H1 (cell line): ENCODE measurements at regions not wholly inside any gene's neighbourhood (a gene's known extent, or its start where the extent isn't known, plus 50 kb on each side); places are given as distances from the start of the nearest gene placed in this dataset.
"Not testable (repeated sequence)": the region's sequence is repeated elsewhere in the genome, so short reads cannot be mapped to it uniquely, and the experiment has no call there.

Experiments used
- CTCF ChIA-PET: fragments of 300-600 bp; sonication (Branson Sonifier 250); formaldehyde crosslinking; loops from one replicate; lab custom pipeline; 2021; ENCODE audit not compliant: partially characterized antibody; lab: Charles Lee
- POLR2A ChIA-PET: fragments of 300-600 bp; sonication (Branson Sonifier 250); formaldehyde crosslinking; loops from one replicate; lab custom pipeline; 2021; ENCODE audit warnings: inconsistent platforms; ENCODE audit not compliant: partially characterized antibody; lab: Charles Lee
- DNase-seq, 2 experiments: peaks; one replicate each; pipeline versions ENCODE4 v3.0.0 to v3.0.0-alpha.2; 2010 to 2022; ENCODE audit warnings: low spot score in 2 of 2, low read depth in 1 of 2, mixed read lengths in 1 of 2
- FAIRE-seq: peaks from 2 replicates; lab custom pipeline; 2011; peaks lifted over from hg19 to GRCh38; lab: Jason Lieb, UNC
- H2AFZ ChIP-seq: 2 replicates; pipeline ENCODE4 v1.8.1; 2012; ENCODE audit warnings: low read length, inconsistent platforms
- H2AK5ac ChIP-seq: 2 replicates; pipeline ENCODE4 v1.6.1; 2013; ENCODE audit warnings: low read depth, low read length
- H2BK120ac ChIP-seq: replicated peaks from 2 replicates; pipeline ENCODE3; 2013; ENCODE audit warnings: low read depth, low read length, inconsistent platforms
- H2BK12ac ChIP-seq: 2 replicates; pipeline ENCODE4 v1.6.1; 2013; ENCODE audit warnings: low read depth, low read length
- H2BK15ac ChIP-seq: 2 replicates; pipeline ENCODE4 v1.6.1; 2013; ENCODE audit warnings: low read length
- H2BK20ac ChIP-seq: 2 replicates; pipeline ENCODE4 v1.6.1; 2013; ENCODE audit warnings: low read length
- H2BK5ac ChIP-seq: 2 replicates; pipeline ENCODE4 v1.6.1; 2013; ENCODE audit warnings: low read depth, low read length
- H3K14ac ChIP-seq: 2 replicates; pipeline ENCODE4 v1.6.1; 2013; ENCODE audit warnings: inconsistent platforms; ENCODE audit not compliant: insufficient read length
- H3K18ac ChIP-seq: 2 replicates; pipeline ENCODE4 v1.6.1; 2013; ENCODE audit warnings: low read length; ENCODE audit errors: extremely low read depth
- H3K23ac ChIP-seq: 2 replicates; pipeline ENCODE4 v1.6.1; 2013; ENCODE audit warnings: inconsistent platforms; ENCODE audit not compliant: insufficient read length
- H3K23me2 ChIP-seq: 2 replicates; pipeline ENCODE4 v1.6.1; 2013; ENCODE audit warnings: low read depth, low read length
- H3K27ac ChIP-seq: 2 replicates; pipeline ENCODE4 v1.6.1; 2011; ENCODE audit warnings: low read depth, low read length, inconsistent platforms
- H3K27me3 ChIP-seq, 4 experiments: replicated peaks in 1 of 4; 1 replicate in 1 of 4; 2 replicates in 3 of 4; pipeline versions ENCODE4 v1.6.1 to v1.8.1; 2011 to 2013; ENCODE audit warnings: low read length in 3 of 4, mild to moderate bottlenecking in 3 of 4, inconsistent platforms in 2 of 4, mixed read lengths in 2 of 4, moderate library complexity in 1 of 4; ENCODE audit not compliant: control insufficient read depth in 3 of 4, insufficient read depth in 3 of 4; ENCODE audit errors: extremely low read depth in 1 of 4
- H3K36me3 ChIP-seq, 4 experiments: 2 replicates each; pipeline versions ENCODE4 v1.6.1 to v1.8.1; 2011 to 2013; ENCODE audit warnings: mild to moderate bottlenecking in 4 of 4, low read length in 3 of 4, moderate library complexity in 2 of 4, control low read depth in 1 of 4, inconsistent platforms in 1 of 4; ENCODE audit not compliant: insufficient read depth in 4 of 4, control insufficient read depth in 2 of 4
- H3K4ac ChIP-seq: replicated peaks from 2 replicates; pipeline ENCODE3; 2013; ENCODE audit warnings: low read length, low read depth, mixed read lengths, inconsistent platforms; ENCODE audit not compliant: insufficient read length
- H3K4me1 ChIP-seq, 4 experiments: replicated peaks in 1 of 4; 1 replicate in 1 of 4; 2 replicates in 3 of 4; pipeline versions ENCODE4 v1.6.1 to v1.8.1; 2011 to 2013; ENCODE audit warnings: low read length in 3 of 4, inconsistent platforms in 2 of 4, mixed read lengths in 1 of 4; ENCODE audit not compliant: insufficient read depth in 4 of 4, control insufficient read depth in 3 of 4
- H3K4me2 ChIP-seq, 2 experiments: 2 replicates each; pipeline versions ENCODE4 v1.6.1 to v1.8.1; 2011 to 2013; ENCODE audit warnings: low read depth in 2 of 2, low read length in 2 of 2, control low read depth in 1 of 2, inconsistent platforms in 1 of 2, mild to moderate bottlenecking in 1 of 2; ENCODE audit not compliant: insufficient read depth in 1 of 2
- H3K4me3 ChIP-seq, 4 experiments: fragments of 200-600, 300-600 bp in 1 of 4; sonication (generic), shearing (Covaris generic), sonication (Bioruptor Twin) in 1 of 4; 2 replicates each; pipeline versions ENCODE4 v1.5.1 to v1.8.1; 2011 to 2016; ENCODE audit warnings: low read length in 4 of 4, low read depth in 3 of 4, control low read depth in 2 of 4, inconsistent platforms in 2 of 4, mild to moderate bottlenecking in 2 of 4, mixed read lengths in 1 of 4, moderate library complexity in 1 of 4; ENCODE audit not compliant: insufficient read depth in 2 of 4; ENCODE audit errors: extremely low read depth in 1 of 4
- H3K56ac ChIP-seq: replicated peaks from 2 replicates; pipeline ENCODE3; 2013; ENCODE audit warnings: low read depth, mild to moderate bottlenecking, mixed read lengths, low read length, inconsistent platforms; ENCODE audit not compliant: insufficient read length
- H3K79me1 ChIP-seq: 2 replicates; pipeline ENCODE4 v1.6.1; 2013; ENCODE audit warnings: low read depth, low read length, control low read depth
- H3K79me2 ChIP-seq, 2 experiments: 2 replicates each; pipeline versions ENCODE4 v1.6.1 to v1.8.1; 2012 to 2013; ENCODE audit warnings: low read length in 2 of 2, mild to moderate bottlenecking in 2 of 2, inconsistent platforms in 1 of 2; ENCODE audit not compliant: insufficient read depth in 2 of 2, control insufficient read depth in 1 of 2
- H3K9ac ChIP-seq, 4 experiments: replicated peaks in 1 of 4; 1 replicate in 1 of 4; 2 replicates in 3 of 4; pipeline versions ENCODE4 v1.6.1 to v1.8.1; 2011 to 2013; ENCODE audit warnings: low read depth in 3 of 4, low read length in 3 of 4, control low read depth in 2 of 4, mild to moderate bottlenecking in 2 of 4, moderate library complexity in 2 of 4, inconsistent platforms in 1 of 4; ENCODE audit errors: extremely low read depth in 1 of 4
- H3K9me3 ChIP-seq, 2 experiments: 2 replicates each; pipeline versions ENCODE4 v1.6.1 to v1.8.1; 2012 to 2013; ENCODE audit warnings: mild to moderate bottlenecking in 2 of 2, moderate library complexity in 2 of 2, control low read depth in 1 of 2, inconsistent platforms in 1 of 2, low read depth in 1 of 2, low read length in 1 of 2, mixed read lengths in 1 of 2; ENCODE audit not compliant: insufficient read depth in 2 of 2
- H4K20me1 ChIP-seq, 2 experiments: replicated peaks in 1 of 2; 2 replicates each; pipeline versions ENCODE3 to v1.8.1; 2011 to 2013; ENCODE audit warnings: inconsistent platforms in 2 of 2, low read length in 2 of 2, mild to moderate bottlenecking in 1 of 2; ENCODE audit not compliant: insufficient read depth in 2 of 2, control insufficient read depth in 1 of 2
- H4K5ac ChIP-seq: 2 replicates; pipeline ENCODE4 v1.6.1; 2013; ENCODE audit warnings: low read length, low read depth, mixed read lengths, inconsistent platforms; ENCODE audit not compliant: insufficient read length
- H4K8ac ChIP-seq: 2 replicates; pipeline ENCODE4 v1.8.0; 2013; ENCODE audit warnings: mild to moderate bottlenecking, moderate library complexity, low read length, inconsistent platforms; ENCODE audit not compliant: insufficient read depth; ENCODE audit errors: extremely low read depth
- H4K91ac ChIP-seq: replicated peaks from 2 replicates; pipeline ENCODE3; 2013; ENCODE audit warnings: low read length, mixed read lengths, inconsistent platforms; ENCODE audit not compliant: insufficient read length
- WGBS, 2 experiments: shearing (Covaris generic) in 1 of 2; methylation state at CpG; one replicate each; pipeline versions ENCODE4 v1.1.6 to v1.1.7; 2013 to 2015; ENCODE audit warnings: low lambda C conversion rate in 2 of 2, mixed read lengths in 2 of 2, inconsistent platforms in 1 of 2, low coverage in 1 of 2, missing lambda C conversion rate in 1 of 2; ENCODE audit not compliant: insufficient replicate concordance in 2 of 2, insufficient coverage in 1 of 2, insufficient read length in 1 of 2; ENCODE audit errors: extremely low coverage in 1 of 2, missing lambda C conversion rate in 1 of 2; 5-methylcytosine and 5-hydroxymethylcytosine counted together

DNA sequence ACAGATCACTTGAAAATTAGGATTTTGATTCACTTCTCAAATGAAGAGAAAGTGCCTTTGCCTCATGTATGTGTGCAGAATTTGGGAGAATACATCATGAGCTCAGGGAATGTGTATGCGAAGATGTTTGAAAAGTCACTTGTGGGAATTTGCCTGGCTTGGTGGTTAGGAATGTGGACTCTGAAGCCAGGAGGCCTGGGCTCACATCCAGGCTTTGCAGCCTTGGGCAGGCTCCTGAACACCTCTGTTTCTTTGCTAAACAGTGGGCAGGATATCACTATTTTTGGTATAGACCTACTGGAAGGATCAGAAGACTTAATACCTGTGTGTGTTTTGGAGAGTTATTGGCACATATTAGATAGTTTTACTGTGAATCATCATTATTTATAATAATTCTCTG lies 295.0 kb upstream of the PLGLB2 start:
- FAIRE-seq, POLR2A ChIA-PET, H3K79me2 ChIP-seq, H3K27ac ChIP-seq, H3K27me3 ChIP-seq, H3K18ac ChIP-seq, H3K4me3 ChIP-seq, H2AFZ ChIP-seq, H3K56ac ChIP-seq, H3K9ac ChIP-seq, H3K9me3 ChIP-seq, H2BK5ac ChIP-seq, H4K5ac ChIP-seq, H3K23me2 ChIP-seq, H3K4me2 ChIP-seq, H3K23ac ChIP-seq, DNase-seq, H4K91ac ChIP-seq, H4K20me1 ChIP-seq, H4K8ac ChIP-seq, H2BK15ac ChIP-seq, H2BK20ac ChIP-seq, H2AK5ac ChIP-seq, CTCF ChIA-PET, H3K36me3 ChIP-seq, H3K14ac ChIP-seq, H2BK120ac ChIP-seq, H3K4me1 ChIP-seq, H3K79me1 ChIP-seq, H2BK12ac ChIP-seq, H3K4ac ChIP-seq: not testable (repeated sequence)
- WGBS, 2 experiments: 89% methylated on average over 1 of the region's 1 CpG; no CpG with 5 or more reads in 1 of the 2 experiments

GRCh38 chr2:87453965-87454364 lies 293.9 kb upstream of the PLGLB2 start:
- H3K36me3 ChIP-seq, H3K4me2 ChIP-seq, H3K9me3 ChIP-seq, H4K91ac ChIP-seq, H3K56ac ChIP-seq, H3K4ac ChIP-seq, H2BK5ac ChIP-seq, H2BK15ac ChIP-seq, DNase-seq, CTCF ChIA-PET, H2BK12ac ChIP-seq, H3K27me3 ChIP-seq, POLR2A ChIA-PET, H3K14ac ChIP-seq, H3K23me2 ChIP-seq, H2BK120ac ChIP-seq, H2BK20ac ChIP-seq, H3K9ac ChIP-seq, FAIRE-seq, H4K8ac ChIP-seq, H3K18ac ChIP-seq, H3K79me1 ChIP-seq, H2AFZ ChIP-seq, H2AK5ac ChIP-seq, H3K23ac ChIP-seq, H3K79me2 ChIP-seq, H4K20me1 ChIP-seq, H3K4me3 ChIP-seq, H3K27ac ChIP-seq, H3K4me1 ChIP-seq, H4K5ac ChIP-seq: not testable (repeated sequence)
- WGBS, 2 experiments: 100% methylated on average over 1 of the region's 1 CpG; no CpG with 5 or more reads in 1 of the 2 experiments
